Motor neuron (in vitro differentiated cells): ENCODE measurements at regions not wholly inside any gene's neighbourhood (a gene's known extent, or its start where the extent isn't known, plus 50 kb on each side); places are given as distances from the start of the nearest gene placed in this dataset.

ENCODE experiments used
- ATAC-seq, 8 experiments: fragments of 200-7000 bp; cut with Tn5 transposase; replicated peaks in 6 of 8; 2 replicates each; pipeline ENCODE4 v1.8.0; 2021; ENCODE audit warnings: mild to moderate bottlenecking in 8 of 8, moderate library complexity in 8 of 8
- H3K27ac ChIP-seq, 2 donors: fragments of 250-450 bp; sonication (Bioruptor Pico); 2 replicates each; pipeline ENCODE4 v1.9.0; 2021; ENCODE audit warnings: antibody characterized with exemption in 2 of 2, mild to moderate bottlenecking in 2 of 2, moderate library complexity in 1 of 2
- H3K4me1 ChIP-seq, 2 donors: fragments of 250-450 bp; sonication (Bioruptor Pico); replicated peaks in 1 of 2; 2 replicates each; pipeline ENCODE4 v1.6.1; 2021; ENCODE audit warnings: antibody characterized with exemption in 2 of 2, mild to moderate bottlenecking in 2 of 2, moderate library complexity in 1 of 2
- H3K4me3 ChIP-seq, 5 donors: fragments of 250-450 bp; sonication (Bioruptor Pico); 2 replicates each; pipeline ENCODE4 v1.9.0; 2021; ENCODE audit warnings: antibody characterized with exemption in 5 of 5, mild to moderate bottlenecking in 5 of 5, moderate library complexity in 4 of 5
- WGBS, 10 experiments: fragments of 450-650 bp; shearing (Covaris generic); methylation state at CpG; one replicate each; pipeline ENCODE4 v1.0.0; 2022; 5-methylcytosine and 5-hydroxymethylcytosine counted together
- in situ Hi-C, 9 experiments: fragments of 400-800 bp; cut with MboI; loops; one replicate each; pipeline ENCODE4 v1.15.0; 2021; ENCODE audit warnings: low sequenced_read_pairs in 9 of 9, low pct_unique_long_range_greater_than_20kb in 2 of 9; ENCODE audit not compliant: unreplicated experiment in 9 of 9

GRCh38 chr2:187862715-187863114 lies 308.5 kb upstream of the TFPI start:
- Histone ChIP-seq H3K4me3 (no peak overlapping the region), H3K27ac (no peak overlapping the region), H3K4me1 (no peaks in the 10 kb centered on the region)
- ATAC-seq = no peak
- in situ Hi-C loops = loop anchor here in 1 of 9 experiments (25.0 kb wide), 1 partner anchor 650 kb away; no protein-coding TSS in a partner anchor
- 8 to 92% (median 63%) methylated on average over 3 of the region's 3 CpGs; no CpG with 5 or more reads in 1 of the 10 experiments for WGBS, 10 experiments

GRCh38 chr2:187865025-187865424 lies 310.8 kb upstream of the TFPI start:
- no peak for ATAC-seq
- H3K4me1 ChIP-seq = no peaks in the 10 kb centered on the region
- no peak overlapping the region for H3K27ac ChIP-seq
- no peak overlapping the region for H3K4me3 ChIP-seq
- WGBS, 10 experiments = 100% methylated on average over 2 of the region's 4 CpGs; no CpG with 5 or more reads in 9 of the 10 experiments
- in situ Hi-C loops = loop anchor here in 1 of 9 experiments (25.0 kb wide), 1 partner anchor 647 kb away; no protein-coding TSS in a partner anchor

GRCh38 chr2:187867165-187867564 lies 312.9 kb upstream of the TFPI start:
- ATAC-seq = no peak
- WGBS, 10 experiments = 0 to 97% (median 77%) methylated on average over 1 to 7 of the region's 8 CpGs; no CpG with 5 or more reads in 2 of the 10 experiments

GRCh38 chr2:187869195-187869594 lies 315.0 kb upstream of the TFPI start:
- WGBS, 10 experiments = 47 to 100% (median 80%) methylated on average over 2 to 8 of the region's 9 CpGs; no CpG with 5 or more reads in 3 of the 10 experiments
- Histone ChIP-seq H3K27ac (no peak overlapping the region), H3K4me3 (no peak overlapping the region), H3K4me1 (no peaks in the 10 kb centered on the region)
- ATAC-seq = no peak
- in situ Hi-C loops = loop anchor here in 1 of 9 experiments (25.0 kb wide), 1 partner anchor 643 kb away; no protein-coding TSS in a partner anchor

More at GRCh38 chr2:187867165-187867564, 312.9 kb upstream of the TFPI start:
- H3K27ac ChIP-seq = no peak overlapping the region
- no peak overlapping the region for H3K4me3 ChIP-seq
- H3K4me1 ChIP-seq = no peaks in the 10 kb centered on the region
- in situ Hi-C loops = loop anchor here in 1 of 9 experiments (25.0 kb wide), 1 partner anchor 645 kb away; no protein-coding TSS in a partner anchor

- in situ Hi-C loops = loop anchor here in 1 of 9 experiments (25.0 kb wide), 1 partner anchor 641 kb away; no protein-coding TSS in a partner anchor
- Histone ChIP-seq H3K4me1 (peaks cover 0 to 6% of the 10 kb centered on the region in 2 donors), H3K27ac (no peak overlapping the region), H3K4me3 (no peak overlapping the region)
- ATAC-seq = no peak
- WGBS, 10 experiments = 46 to 96% (median 55%) methylated on average over 2 to 3 of the region's 3 CpGs; no CpG with 5 or more reads in 2 of the 10 experiments
Observed at GRCh38 chr2:187871506-187871905, 317.3 kb upstream of the TFPI start.

- in situ Hi-C loops = loop anchor here in 1 of 9 experiments (25.0 kb wide), 1 partner anchor 639 kb away; no protein-coding TSS in a partner anchor
- H3K27ac ChIP-seq = no peak overlapping the region
- H3K4me3 ChIP-seq = no peak overlapping the region
- peaks cover 0 to 6% of the 10 kb centered on the region in 2 donors for H3K4me1 ChIP-seq
- 58 to 100% (median 85%) methylated on average over 1 to 2 of the region's 2 CpGs; no CpG with 5 or more reads in 2 of the 10 experiments for WGBS, 10 experiments
- ATAC-seq = no peak
Observed at GRCh38 chr2:187873132-187873531, 318.9 kb upstream of the TFPI start.

- no peak for ATAC-seq
Observed at GRCh38 chr2:187874786-187875185, 320.6 kb upstream of the TFPI start.

GRCh38 chr2:187875261-187876141 lies 321.3 kb upstream of the TFPI start:
- H3K27ac ChIP-seq = no peak overlapping the region

More at GRCh38 chr2:187874786-187875185, 320.6 kb upstream of the TFPI start:
- no peak overlapping the region for H3K27ac ChIP-seq
- in situ Hi-C loops = loop anchor here in 1 of 9 experiments (25.0 kb wide), 1 partner anchor 638 kb away; no protein-coding TSS in a partner anchor
- H3K4me3 ChIP-seq = no peak overlapping the region
- WGBS, 10 experiments = 42 to 100% (median 78%) methylated on average over 2 of the region's 2 CpGs
- H3K4me1 ChIP-seq = peaks cover 0 to 6% of the 10 kb centered on the region in 2 donors

GRCh38 chr2:187876554-187876953 lies 322.3 kb upstream of the TFPI start:
- in situ Hi-C loops = no loop called here
- H3K4me1 ChIP-seq = peaks cover 0 to 6% of the 10 kb centered on the region in 2 donors
- H3K4me3 ChIP-seq = no peak overlapping the region
- H3K27ac ChIP-seq = no peak overlapping the region
- no peak for ATAC-seq
- 66 to 100% (median 83%) methylated on average over 2 to 5 of the region's 5 CpGs; no CpG with 5 or more reads in 1 of the 10 experiments for WGBS, 10 experiments

More at GRCh38 chr2:187875261-187876141, 321.3 kb upstream of the TFPI start:
- 7 to 93% (median 69%) methylated on average over 1 to 3 of the region's 3 CpGs; no CpG with 5 or more reads in 1 of the 10 experiments for WGBS, 10 experiments
- in situ Hi-C loops = no loop called here
- H3K4me1 ChIP-seq = peaks cover 0 to 6% of the 10 kb centered on the region in 2 donors
- H3K4me3 ChIP-seq = no peak overlapping the region
- ATAC-seq = peak in 2 of 8 experiments; percentile 49 to 55

- Histone ChIP-seq H3K4me1 (peaks cover 0 to 6% of the 10 kb centered on the region in 2 donors), H3K4me3 (no peak overlapping the region), H3K27ac (no peak overlapping the region)
- ATAC-seq = no peak
- in situ Hi-C loops = no loop called here
Observed at GRCh38 chr2:187877391-187877790, 323.2 kb upstream of the TFPI start.

- peak in 1 of 8 experiments; percentile 51 for ATAC-seq
- Histone ChIP-seq H3K27ac (no peak overlapping the region), H3K4me1 (peaks cover 0 to 6% of the 10 kb centered on the region in 2 donors), H3K4me3 (no peak overlapping the region)
- in situ Hi-C loops = no loop called here
- WGBS, 10 experiments = 44 to 100% (median 100%) methylated on average over 1 of the region's 1 CpG; no CpG with 5 or more reads in 2 of the 10 experiments
Observed at GRCh38 chr2:187878112-187878511, 323.9 kb upstream of the TFPI start.

- ATAC-seq = no peak
- Histone ChIP-seq H3K27ac (no peak overlapping the region), H3K4me1 (peaks cover 0 to 6% of the 10 kb centered on the region in 2 donors), H3K4me3 (no peak overlapping the region)
- WGBS, 10 experiments = 46 to 97% (median 78%) methylated on average over 3 to 7 of the region's 7 CpGs
- in situ Hi-C loops = no loop called here
Observed at GRCh38 chr2:187879491-187879890, 325.3 kb upstream of the TFPI start.

- in situ Hi-C loops = no loop called here
- H3K4me1 ChIP-seq = no peaks in the 10 kb centered on the region
- no peak for ATAC-seq
- H3K27ac ChIP-seq = no peak overlapping the region
- 25 to 100% (median 88%) methylated on average over 1 of the region's 1 CpG; no CpG with 5 or more reads in 2 of the 10 experiments for WGBS, 10 experiments
- H3K4me3 ChIP-seq = no peak overlapping the region
Observed at GRCh38 chr2:187884003-187884402, 329.8 kb upstream of the TFPI start.
